Progenitor cell of endocrine pancreas (in vitro differentiated cells): ENCODE measurements at regions not wholly inside any gene's neighbourhood (a gene's known extent, or its start where the extent isn't known, plus 50 kb on each side); places are given as distances from the start of the nearest gene placed in this dataset.

Experiments used
- DNase-seq: peaks from one replicate; pipeline ENCODE4 v3.0.0; 2021; ENCODE audit warnings: low spot score; ENCODE audit not compliant: unreplicated experiment
- H3K27ac Mint-ChIP-seq: 2 replicates; pipeline ENCODE4 v1.8.0; 2021; ENCODE audit warnings: mild to moderate bottlenecking, moderate library complexity, mixed read lengths
- H3K27me3 Mint-ChIP-seq: 2 replicates; pipeline ENCODE4 v1.8.0; 2021; ENCODE audit warnings: mixed read lengths
- H3K36me3 Mint-ChIP-seq: 2 replicates; pipeline ENCODE4 v1.8.0; 2022; ENCODE audit warnings: mixed read lengths; ENCODE audit not compliant: insufficient read depth
- H3K4me1 Mint-ChIP-seq: 2 replicates; pipeline ENCODE4 v1.8.0; 2021; ENCODE audit warnings: low read depth, mixed read lengths
- H3K4me3 Mint-ChIP-seq: 2 replicates; pipeline ENCODE4 v1.8.0; 2021; ENCODE audit warnings: low read depth, mild to moderate bottlenecking, moderate library complexity, mixed read lengths
- H3K9me3 Mint-ChIP-seq: 2 replicates; pipeline ENCODE4 v1.8.0; 2021; ENCODE audit warnings: low read depth, mixed read lengths
- CTCF ChIP-seq: fragments of 200-600 bp; sonication (generic); IDR thresholded peaks from one replicate; pipeline ENCODE4 v1.5.0; 2021; ENCODE audit warnings: antibody characterized with exemption, mild to moderate bottlenecking; ENCODE audit not compliant: unreplicated experiment

GRCh38 chr18:39594206-39594605, 2028.6 kb upstream of the CELF4 start:
- Mint-ChIP-seq H3K4me1 (peaks cover 9% of the 10 kb centered on the region), H3K27ac (no peak overlapping the region), H3K4me3 (no peak overlapping the region), H3K9me3 (peaks cover 10% of the 10 kb centered on the region), H3K27me3 (no peaks in the 10 kb centered on the region), H3K36me3 (peaks cover 3% of the 10 kb centered on the region)
- DNase-seq: no peak
- no peak for TF ChIP-seq CTCF

GRCh38 chr18:39591649-39592048, 2026.1 kb upstream of the CELF4 start:
- TF ChIP-seq CTCF: no peak
- Mint-ChIP-seq H3K36me3 (peaks cover 3% of the 10 kb centered on the region), H3K4me3 (no peak overlapping the region), H3K9me3 (peaks cover 10% of the 10 kb centered on the region), H3K4me1 (peaks cover 5% of the 10 kb centered on the region), H3K27me3 (no peaks in the 10 kb centered on the region), H3K27ac (no peak overlapping the region)
- DNase-seq: no peak

- no peak for TF ChIP-seq CTCF
- DNase-seq: no peak
- Mint-ChIP-seq H3K36me3 (no peaks in the 10 kb centered on the region), H3K9me3 (peaks cover 6% of the 10 kb centered on the region), H3K4me3 (no peak overlapping the region), H3K4me1 (peaks cover 3% of the 10 kb centered on the region), H3K27ac (no peak overlapping the region), H3K27me3 (no peaks in the 10 kb centered on the region)
Observed at GRCh38 chr18:39589496-39589895, 2023.9 kb upstream of the CELF4 start.

- Mint-ChIP-seq H3K27ac (no peak overlapping the region), H3K27me3 (no peaks in the 10 kb centered on the region), H3K4me3 (no peak overlapping the region), H3K9me3 (no peaks in the 10 kb centered on the region), H3K4me1 (peaks cover 5% of the 10 kb centered on the region), H3K36me3 (no peaks in the 10 kb centered on the region)
- DNase-seq: no peak
- TF ChIP-seq CTCF: no peak
Observed at GRCh38 chr18:39587586-39587985, 2022.0 kb upstream of the CELF4 start.

- Mint-ChIP-seq H3K4me1 (peaks cover 5% of the 10 kb centered on the region), H3K4me3 (no peak overlapping the region), H3K27me3 (no peaks in the 10 kb centered on the region), H3K36me3 (no peaks in the 10 kb centered on the region), H3K9me3 (no peaks in the 10 kb centered on the region), H3K27ac (no peak overlapping the region)
- no peak for DNase-seq
- no peak for TF ChIP-seq CTCF
Observed at GRCh38 chr18:39586741-39587140, 2021.1 kb upstream of the CELF4 start.
